ENCODE measurements at regions not wholly inside any gene's neighbourhood (a gene's known extent, or its start where the extent isn't known, plus 50 kb on each side); places are given as distances from the start of the nearest gene placed in this dataset.

DNA sequence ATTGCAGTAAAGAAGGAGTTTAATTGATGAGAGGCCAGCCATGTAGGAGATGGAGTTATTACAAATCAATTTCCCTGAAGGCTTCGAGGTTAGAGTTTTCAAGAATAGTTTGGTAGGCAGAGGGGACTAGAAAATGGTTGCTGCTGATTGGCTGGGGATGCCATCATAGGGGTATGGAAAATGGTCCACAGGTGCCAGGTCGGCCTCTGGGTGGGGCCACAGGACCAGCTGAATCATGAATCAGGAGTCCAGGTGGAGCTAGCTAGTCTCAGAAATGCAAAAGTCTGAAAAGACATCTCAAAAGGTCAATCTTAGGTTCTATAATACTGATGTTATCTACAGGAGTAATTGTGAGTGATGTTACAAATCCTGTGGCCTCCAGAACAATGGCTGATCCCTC is 714.0 kb upstream of the GHITM start:
- Histone ChIP-seq H3K36me3 (no peaks in the 10 kb centered on the region), H3K4me1 (replicated peaks) (no peaks in the 10 kb centered on the region), H3K9me3 (no peaks in the 10 kb centered on the region), H3K4me3 (no peak overlapping the region), H3K27ac (no peak overlapping the region), H3K27me3 (replicated peaks; ENCODE audit: insufficient read depth) (no peaks in the 10 kb centered on the region)
- no peak for DNase-seq (ENCODE audit: low spot score)
- intact Hi-C loops (cut with DNase I), result no loop called here
- 96% methylated on average over 2 of the region's 2 CpGs for WGBS
- TF ChIP-seq POLR2AphosphoS5 (IDR thresholded peaks at IDR 0.05) (no peak), POLR2A (IDR thresholded peaks at IDR 0.05) (no peak)
- TF ChIP-seq, protein P1, sequence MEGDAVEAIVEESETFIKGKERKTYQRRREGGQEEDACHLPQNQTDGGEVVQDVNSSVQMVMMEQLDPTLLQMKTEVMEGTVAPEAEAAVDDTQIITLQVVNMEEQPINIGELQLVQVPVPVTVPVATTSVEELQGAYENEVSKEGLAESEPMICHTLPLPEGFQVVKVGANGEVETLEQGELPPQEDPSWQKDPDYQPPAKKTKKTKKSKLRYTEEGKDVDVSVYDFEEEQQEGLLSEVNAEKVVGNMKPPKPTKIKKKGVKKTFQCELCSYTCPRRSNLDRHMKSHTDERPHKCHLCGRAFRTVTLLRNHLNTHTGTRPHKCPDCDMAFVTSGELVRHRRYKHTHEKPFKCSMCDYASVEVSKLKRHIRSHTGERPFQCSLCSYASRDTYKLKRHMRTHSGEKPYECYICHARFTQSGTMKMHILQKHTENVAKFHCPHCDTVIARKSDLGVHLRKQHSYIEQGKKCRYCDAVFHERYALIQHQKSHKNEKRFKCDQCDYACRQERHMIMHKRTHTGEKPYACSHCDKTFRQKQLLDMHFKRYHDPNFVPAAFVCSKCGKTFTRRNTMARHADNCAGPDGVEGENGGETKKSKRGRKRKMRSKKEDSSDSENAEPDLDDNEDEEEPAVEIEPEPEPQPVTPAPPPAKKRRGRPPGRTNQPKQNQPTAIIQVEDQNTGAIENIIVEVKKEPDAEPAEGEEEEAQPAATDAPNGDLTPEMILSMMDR (IDR thresholded peaks at IDR 0.05), result no peak

DNA sequence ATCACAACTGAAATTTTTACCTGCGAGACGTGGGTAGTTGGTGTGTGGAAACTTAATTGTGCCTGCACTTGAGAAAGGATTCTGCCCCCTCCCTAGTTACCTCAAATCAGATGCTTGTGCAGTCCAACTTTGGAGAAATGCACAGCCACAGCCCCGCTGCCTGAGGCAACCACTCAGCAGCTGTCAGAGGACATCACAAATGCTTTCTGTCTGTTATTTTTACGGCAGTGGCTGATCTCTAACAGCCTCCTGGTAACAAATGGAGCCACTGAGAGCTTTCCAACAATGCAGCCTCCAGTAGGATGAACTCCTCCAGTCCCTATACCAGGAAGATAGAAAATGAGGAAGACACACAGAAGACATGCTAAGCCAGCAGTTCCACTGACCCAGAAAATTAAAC is 712.2 kb upstream of the GHITM start:
- Histone ChIP-seq H3K4me3 (no peak overlapping the region), H3K4me1 (replicated peaks) (no peaks in the 10 kb centered on the region), H3K27me3 (replicated peaks; ENCODE audit: insufficient read depth) (no peaks in the 10 kb centered on the region), H3K9me3 (no peaks in the 10 kb centered on the region), H3K36me3 (no peaks in the 10 kb centered on the region), H3K27ac (no peak overlapping the region)
- intact Hi-C loops (cut with DNase I), result no loop called here
- WGBS, result 80% methylated on average over 4 of the region's 4 CpGs
- DNase-seq (ENCODE audit: low spot score), result no peak
- TF ChIP-seq, protein P1 (IDR thresholded peaks at IDR 0.05), result no peak
- no peak for TF ChIP-seq POLR2AphosphoS5 (IDR thresholded peaks at IDR 0.05)
- no peak for TF ChIP-seq POLR2A (IDR thresholded peaks at IDR 0.05)

DNA sequence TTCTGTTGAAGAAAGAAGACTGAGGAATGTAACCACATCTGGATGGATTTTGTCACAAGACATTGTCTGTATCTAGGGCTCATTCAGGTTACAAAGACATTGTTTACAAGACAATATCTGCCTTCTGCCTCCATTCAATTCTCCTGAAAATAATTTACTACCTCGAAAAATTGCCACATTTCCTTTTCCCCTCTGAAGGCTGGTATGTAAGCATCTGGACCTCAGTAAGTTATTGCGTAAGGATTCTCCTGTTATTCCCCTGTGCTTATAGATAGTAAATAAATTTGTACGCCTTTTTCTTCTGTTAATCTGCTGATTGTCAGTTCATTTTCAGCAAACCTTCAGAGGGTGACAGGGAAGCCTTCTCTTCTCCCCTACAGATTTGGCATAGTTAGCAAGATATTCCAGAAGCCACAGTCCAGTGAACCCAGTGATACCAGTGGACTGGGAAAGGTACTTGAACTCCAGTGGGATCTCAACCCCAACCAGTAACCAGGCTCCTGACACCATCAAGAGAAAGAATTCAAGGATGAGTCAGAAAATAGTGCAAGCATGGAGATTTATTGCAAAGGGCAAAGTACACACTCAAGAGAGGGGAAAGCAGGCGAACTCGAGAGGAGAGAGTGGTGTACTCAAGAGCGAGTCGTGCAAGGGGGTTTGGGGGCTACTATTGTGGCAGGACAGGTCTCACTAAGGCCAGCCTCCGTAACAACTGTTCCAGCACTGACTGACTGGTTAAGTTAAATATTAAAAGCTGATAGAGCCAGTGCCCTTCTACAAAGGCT is 706.9 kb upstream of the GHITM start:
- no peaks in the 10 kb centered on the region for H3K4me1 ChIP-seq (replicated peaks)
- no peaks in the 10 kb centered on the region for H3K36me3 ChIP-seq
- H3K9me3 ChIP-seq, result no peaks in the 10 kb centered on the region
- H3K27me3 ChIP-seq (replicated peaks; ENCODE audit: insufficient read depth), result no peaks in the 10 kb centered on the region
- DNase-seq (ENCODE audit: low spot score), result no peak
- intact Hi-C loops (cut with DNase I), result no loop called here
- no peak overlapping the region for H3K4me3 ChIP-seq
- 73% methylated on average over 8 of the region's 8 CpGs for WGBS
- no peak for TF ChIP-seq POLR2AphosphoS5 (IDR thresholded peaks at IDR 0.05)
- TF ChIP-seq, protein P1 (IDR thresholded peaks at IDR 0.05), result no peak
- H3K27ac ChIP-seq, result no peak overlapping the region

DNA sequence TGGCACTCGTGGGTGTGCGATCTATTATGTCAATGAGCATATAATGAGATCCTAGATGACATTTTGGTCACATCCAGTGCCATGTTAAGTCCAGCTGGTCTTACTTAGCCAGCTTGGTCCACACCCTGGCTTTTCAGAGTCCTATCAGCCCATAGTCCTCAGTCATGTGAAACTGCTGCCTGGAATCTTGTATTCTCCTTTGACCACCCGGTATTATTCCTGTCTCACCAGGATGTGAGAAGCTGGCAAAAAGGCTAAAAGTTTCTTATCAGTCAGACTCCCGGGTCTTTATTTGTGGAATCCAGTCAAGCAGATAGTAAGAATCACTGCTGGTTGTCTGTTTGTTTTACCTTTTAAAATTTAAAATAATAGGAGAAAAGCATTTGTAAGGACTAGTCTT is 705.6 kb upstream of the GHITM start:
- Histone ChIP-seq H3K27me3 (replicated peaks; ENCODE audit: insufficient read depth) (no peaks in the 10 kb centered on the region), H3K4me1 (replicated peaks) (no peaks in the 10 kb centered on the region), H3K27ac (no peak overlapping the region), H3K4me3 (no peak overlapping the region), H3K9me3 (no peaks in the 10 kb centered on the region), H3K36me3 (no peaks in the 10 kb centered on the region)
- TF ChIP-seq POLR2A (IDR thresholded peaks at IDR 0.05) (no peak), POLR2AphosphoS5 (IDR thresholded peaks at IDR 0.05) (no peak)
- TF ChIP-seq, protein P1 (IDR thresholded peaks at IDR 0.05), result no peak
- DNase-seq (ENCODE audit: low spot score), result no peak
- 73% methylated on average over 4 of the region's 4 CpGs for WGBS
- intact Hi-C loops (cut with DNase I), result no loop called here

DNA sequence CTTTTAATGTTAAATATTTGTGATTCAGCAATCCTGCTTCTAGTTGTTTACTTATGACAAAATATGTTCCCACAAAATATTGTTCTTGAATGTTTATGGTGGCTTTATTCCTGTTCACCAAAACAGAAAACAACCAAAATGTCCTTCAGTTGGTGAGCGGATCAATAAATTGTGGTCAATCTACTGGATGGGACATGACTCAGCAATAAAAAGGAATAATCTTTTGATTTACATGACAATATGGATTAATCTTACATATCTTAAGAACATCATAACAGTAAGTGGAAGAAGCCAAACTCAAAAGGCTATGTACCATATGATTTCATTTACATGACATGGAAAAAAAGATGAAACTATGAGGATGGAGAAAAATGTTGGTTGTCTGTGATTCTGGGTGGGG is 691.3 kb upstream of the GHITM start:
- DNase-seq (ENCODE audit: low spot score), result no peak

More for the DNA sequence above, 691.3 kb upstream of the GHITM start:
- intact Hi-C loops (cut with DNase I), result no loop called here
- 98% methylated on average over 1 of the region's 1 CpG for WGBS
- TF ChIP-seq POLR2AphosphoS5 (IDR thresholded peaks at IDR 0.05) (no peak), POLR2A (IDR thresholded peaks at IDR 0.05) (no peak)
- TF ChIP-seq, protein P1 (IDR thresholded peaks at IDR 0.05), result no peak
- Histone ChIP-seq H3K4me3 (no peak overlapping the region), H3K27me3 (replicated peaks; ENCODE audit: insufficient read depth) (no peaks in the 10 kb centered on the region), H3K27ac (no peak overlapping the region), H3K9me3 (no peaks in the 10 kb centered on the region), H3K36me3 (no peaks in the 10 kb centered on the region), H3K4me1 (replicated peaks) (no peaks in the 10 kb centered on the region)

All from prostate gland (tissue), 2 donors.